ENCODE measurements at regions not wholly inside any gene's neighbourhood (a gene's known extent, or its start where the extent isn't known, plus 50 kb on each side); places are given as distances from the start of the nearest gene placed in this dataset.

GRCh38 chr2:177000061-177000714 is 212.4 kb upstream of the HNRNPA3 start:
- TF ChIP-seq, protein P1, sequence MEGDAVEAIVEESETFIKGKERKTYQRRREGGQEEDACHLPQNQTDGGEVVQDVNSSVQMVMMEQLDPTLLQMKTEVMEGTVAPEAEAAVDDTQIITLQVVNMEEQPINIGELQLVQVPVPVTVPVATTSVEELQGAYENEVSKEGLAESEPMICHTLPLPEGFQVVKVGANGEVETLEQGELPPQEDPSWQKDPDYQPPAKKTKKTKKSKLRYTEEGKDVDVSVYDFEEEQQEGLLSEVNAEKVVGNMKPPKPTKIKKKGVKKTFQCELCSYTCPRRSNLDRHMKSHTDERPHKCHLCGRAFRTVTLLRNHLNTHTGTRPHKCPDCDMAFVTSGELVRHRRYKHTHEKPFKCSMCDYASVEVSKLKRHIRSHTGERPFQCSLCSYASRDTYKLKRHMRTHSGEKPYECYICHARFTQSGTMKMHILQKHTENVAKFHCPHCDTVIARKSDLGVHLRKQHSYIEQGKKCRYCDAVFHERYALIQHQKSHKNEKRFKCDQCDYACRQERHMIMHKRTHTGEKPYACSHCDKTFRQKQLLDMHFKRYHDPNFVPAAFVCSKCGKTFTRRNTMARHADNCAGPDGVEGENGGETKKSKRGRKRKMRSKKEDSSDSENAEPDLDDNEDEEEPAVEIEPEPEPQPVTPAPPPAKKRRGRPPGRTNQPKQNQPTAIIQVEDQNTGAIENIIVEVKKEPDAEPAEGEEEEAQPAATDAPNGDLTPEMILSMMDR (IDR thresholded peaks at IDR 0.05; ENCODE audit: poor library complexity): no peak
- no peak for TF ChIP-seq EZH2 (IDR thresholded peaks at IDR 0.05; ENCODE audit: borderline replicate concordance)
- TF ChIP-seq EZH2phosphoT487 (IDR thresholded peaks at IDR 0.05; ENCODE audit: low read depth, severe bottlenecking, unreplicated experiment): no peak
